ENCODE measurements at regions not wholly inside any gene's neighbourhood (a gene's known extent, or its start where the extent isn't known, plus 50 kb on each side); places are given as distances from the start of the nearest gene placed in this dataset.
"Not testable (repeated sequence)": the region's sequence is repeated elsewhere in the genome, so short reads cannot be mapped to it uniquely, and the experiment has no call there.

GRCh38 chr12:23259558-23259957 lies 634.6 kb downstream of the ETNK1 start:
- no peaks in the 10 kb centered on the region for H3K27me3 ChIP-seq (ENCODE audit: control insufficient read depth, insufficient read depth, low read length)
- no peak for TF ChIP-seq CTCF (IDR thresholded peaks at IDR 0.05; ENCODE audit: insufficient read depth, low read length, poor library complexity, severe bottlenecking)
- no peaks in the 10 kb centered on the region for H3K36me3 ChIP-seq (ENCODE audit: control insufficient read depth, insufficient read depth, low read length)

GRCh38 chr12:23262670-23263069 lies 637.7 kb downstream of the ETNK1 start:
- H3K36me3 ChIP-seq (ENCODE audit: control insufficient read depth, insufficient read depth, low read length) = no peaks in the 10 kb centered on the region
- H3K27me3 ChIP-seq (ENCODE audit: control insufficient read depth, insufficient read depth, low read length) = no peaks in the 10 kb centered on the region
- H3K4me3 ChIP-seq (ENCODE audit: low read depth, low read length) = no peak overlapping the region
- no peak for TF ChIP-seq CTCF (IDR thresholded peaks at IDR 0.05; ENCODE audit: insufficient read depth, low read length, poor library complexity, severe bottlenecking)
- no peak for DNase-seq (ENCODE audit: low read depth)

More at GRCh38 chr12:23259558-23259957, 634.6 kb downstream of the ETNK1 start:
- H3K4me3 ChIP-seq (ENCODE audit: low read depth, low read length) = no peak overlapping the region
- no peak for DNase-seq (ENCODE audit: low read depth)

- no peak for TF ChIP-seq CTCF (IDR thresholded peaks at IDR 0.05; ENCODE audit: insufficient read depth, low read length, poor library complexity, severe bottlenecking)
- no peak for DNase-seq (ENCODE audit: low read depth)
- H3K27me3 ChIP-seq (ENCODE audit: control insufficient read depth, insufficient read depth, low read length) = no peaks in the 10 kb centered on the region
- H3K4me3 ChIP-seq (ENCODE audit: low read depth, low read length) = no peak overlapping the region
- no peaks in the 10 kb centered on the region for H3K36me3 ChIP-seq (ENCODE audit: control insufficient read depth, insufficient read depth, low read length)
Measured at GRCh38 chr12:23277831-23278230, 652.9 kb downstream of the ETNK1 start.

- H3K27me3 ChIP-seq (ENCODE audit: control insufficient read depth, insufficient read depth, low read length) = no peaks in the 10 kb centered on the region
- no peak for DNase-seq (ENCODE audit: low read depth)
- H3K36me3 ChIP-seq (ENCODE audit: control insufficient read depth, insufficient read depth, low read length) = no peaks in the 10 kb centered on the region
- TF ChIP-seq CTCF (IDR thresholded peaks at IDR 0.05; ENCODE audit: insufficient read depth, low read length, poor library complexity, severe bottlenecking) = no peak
- H3K4me3 ChIP-seq (ENCODE audit: low read depth, low read length) = no peak overlapping the region
Measured at GRCh38 chr12:23281295-23281694, 656.3 kb downstream of the ETNK1 start.

- DNase-seq (ENCODE audit: low read depth) = no peak
- TF ChIP-seq CTCF (IDR thresholded peaks at IDR 0.05; ENCODE audit: insufficient read depth, low read length, poor library complexity, severe bottlenecking) = no peak
- no peak overlapping the region for H3K4me3 ChIP-seq (ENCODE audit: low read depth, low read length)
- no peaks in the 10 kb centered on the region for H3K27me3 ChIP-seq (ENCODE audit: control insufficient read depth, insufficient read depth, low read length)
- H3K36me3 ChIP-seq (ENCODE audit: control insufficient read depth, insufficient read depth, low read length) = no peaks in the 10 kb centered on the region
Measured at GRCh38 chr12:23282701-23283100, 657.7 kb downstream of the ETNK1 start.

GRCh38 chr12:23285764-23286530 lies 661.0 kb downstream of the ETNK1 start:
- not testable (repeated sequence) for H3K36me3 ChIP-seq (ENCODE audit: control insufficient read depth, insufficient read depth, low read length); H3K27me3 ChIP-seq (ENCODE audit: control insufficient read depth, insufficient read depth, low read length); DNase-seq (ENCODE audit: low read depth); H3K4me3 ChIP-seq (ENCODE audit: low read depth, low read length)

Measured in kidney epithelial cell (primary cell).